Muscle layer of duodenum (tissue), 2 donors: ENCODE measurements at regions not wholly inside any gene's neighbourhood (a gene's known extent, or its start where the extent isn't known, plus 50 kb on each side); places are given as distances from the start of the nearest gene placed in this dataset.
A peak's percentile ranks its signal among the peaks of the same experiment; 100 is the strongest.

ENCODE experiments used
- H3K27ac ChIP-seq: one replicate; pipeline ENCODE4 v1.7.0; 2013; ENCODE audit warnings: mild to moderate bottlenecking, low read length
- H3K27me3 ChIP-seq: one replicate; pipeline ENCODE4 v1.7.0; 2013; ENCODE audit warnings: low read depth, mild to moderate bottlenecking, control low read depth, low read length
- H3K36me3 ChIP-seq, 2 donors: one replicate each; pipeline ENCODE4 v1.7.0; 2013; ENCODE audit warnings: low read length in 2 of 2, control low read depth in 1 of 2, mild to moderate bottlenecking in 1 of 2; ENCODE audit not compliant: insufficient read depth in 2 of 2, control insufficient read depth in 1 of 2
- H3K4me1 ChIP-seq, 2 donors: one replicate each; pipeline ENCODE4 v1.7.0; 2013; ENCODE audit warnings: low read length in 2 of 2, mild to moderate bottlenecking in 2 of 2, control low read depth in 1 of 2, moderate library complexity in 1 of 2; ENCODE audit not compliant: insufficient read depth in 2 of 2, control insufficient read depth in 1 of 2
- H3K4me3 ChIP-seq, 2 donors: one replicate each; pipeline ENCODE4 v1.7.0; 2013; ENCODE audit warnings: low read length in 2 of 2, low read depth in 1 of 2, mild to moderate bottlenecking in 1 of 2
- H3K9me3 ChIP-seq, 2 donors: one replicate each; pipeline ENCODE4 v1.7.0; 2013; ENCODE audit warnings: low read length in 2 of 2, control low read depth in 1 of 2, mild to moderate bottlenecking in 1 of 2; ENCODE audit not compliant: control insufficient read depth in 1 of 2
- donor health status: healthy.

DNA sequence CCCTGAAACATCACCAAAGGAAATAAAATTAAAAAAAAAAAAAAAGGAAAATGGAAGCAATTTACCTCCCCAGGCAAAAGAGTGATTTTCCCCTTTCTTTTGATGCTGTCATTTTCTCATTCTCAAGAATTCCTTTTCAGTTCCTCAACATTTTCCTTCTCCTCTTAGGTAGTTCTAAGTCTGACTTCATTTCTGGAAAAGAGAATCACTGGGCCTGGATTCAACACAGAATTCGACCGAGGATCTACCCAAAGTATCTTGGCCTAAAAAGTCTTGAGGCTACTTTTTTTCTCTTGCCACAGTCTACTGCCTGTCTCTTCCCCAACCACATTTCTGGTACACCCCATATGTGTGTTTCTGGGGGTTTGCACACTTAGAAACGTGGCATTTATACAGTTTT, 717.8 kb upstream of the TBX3 start:
- Histone ChIP-seq H3K27ac (no peak overlapping the region), H3K27me3 (no peaks in the 10 kb centered on the region), H3K9me3 (peaks cover 2 to 5% of the 10 kb centered on the region in 2 donors), H3K4me3 (no peak overlapping the region), H3K4me1 (peaks cover 0 to 7% of the 10 kb centered on the region in 2 donors), H3K36me3 (no peaks in the 10 kb centered on the region)

DNA sequence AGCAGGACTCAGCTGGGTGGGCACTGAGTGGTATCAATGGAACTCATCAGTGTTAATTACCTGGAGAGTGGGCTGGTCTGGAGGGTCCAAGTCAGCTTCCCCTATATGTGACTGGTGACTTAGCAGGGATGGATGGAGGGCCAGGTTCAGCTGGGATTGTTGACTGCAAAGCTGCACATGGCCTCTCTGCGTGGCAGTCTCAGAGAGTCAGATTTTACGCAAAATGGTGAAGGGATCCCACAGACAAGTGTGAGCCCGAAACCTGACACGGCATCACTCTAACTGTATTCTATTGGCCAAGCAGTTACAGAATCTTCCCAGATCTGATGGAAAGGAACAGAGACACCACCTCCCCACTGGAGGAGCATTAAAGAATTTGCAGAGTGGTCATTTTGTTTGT, 716.0 kb upstream of the TBX3 start:
- Histone ChIP-seq H3K9me3 (peaks cover 6 to 11% of the 10 kb centered on the region in 2 donors), H3K36me3 (no peaks in the 10 kb centered on the region), H3K4me1 (peaks cover 0 to 2% of the 10 kb centered on the region in 2 donors), H3K27me3 (no peaks in the 10 kb centered on the region), H3K4me3 (no peak overlapping the region), H3K27ac (no peak overlapping the region)

DNA sequence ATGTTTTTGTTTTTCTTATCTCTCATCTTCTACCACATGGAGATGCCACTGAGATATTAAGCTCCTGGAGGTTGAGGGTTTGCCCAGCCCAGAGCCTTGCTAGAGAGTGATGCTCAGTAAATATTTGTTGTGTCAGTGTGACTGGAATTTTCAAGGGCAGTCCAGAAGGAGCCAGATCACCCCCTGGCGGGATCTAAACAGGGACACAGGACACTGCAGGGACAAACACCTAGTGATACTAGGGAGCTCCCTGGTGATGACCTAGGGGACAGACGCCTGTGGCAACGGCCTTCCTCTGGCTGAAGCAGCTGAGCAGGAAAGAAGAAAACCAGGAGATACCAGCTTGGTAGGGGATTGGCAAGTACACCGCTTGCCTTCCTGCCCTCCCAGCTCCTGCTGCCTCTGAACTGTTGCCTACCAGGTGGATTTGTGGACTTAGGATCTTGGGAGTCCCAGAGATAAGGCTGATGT, 714.4 kb upstream of the TBX3 start:
- Histone ChIP-seq H3K36me3 (no peaks in the 10 kb centered on the region), H3K27ac (no peak overlapping the region), H3K4me1 (no peaks in the 10 kb centered on the region), H3K4me3 (no peak overlapping the region), H3K9me3 (peaks cover 6 to 11% of the 10 kb centered on the region in 2 donors), H3K27me3 (no peaks in the 10 kb centered on the region)

DNA sequence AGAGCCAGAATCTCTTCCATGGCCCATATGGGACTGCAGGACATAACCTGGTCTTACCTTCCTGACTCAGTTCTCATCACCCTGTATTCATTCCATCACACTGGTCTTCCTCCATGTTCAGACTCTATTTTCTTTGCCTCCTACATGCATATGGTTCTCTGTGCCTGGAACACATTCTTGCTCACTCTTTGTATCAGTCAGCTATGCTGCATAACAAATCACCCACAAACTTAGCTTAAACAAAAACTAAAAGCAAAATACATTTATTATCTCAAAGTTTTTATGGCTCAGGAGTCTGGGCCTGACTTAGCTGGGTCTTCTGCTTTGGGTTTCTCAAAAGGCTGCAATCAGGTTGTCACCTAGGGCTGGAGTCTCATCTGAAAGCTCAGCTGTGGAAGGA, 712.6 kb upstream of the TBX3 start:
- Histone ChIP-seq H3K27me3 (no peaks in the 10 kb centered on the region), H3K4me1 (no peaks in the 10 kb centered on the region), H3K4me3 (peak overlapping the region in 1 of 2 donors; percentile 19), H3K9me3 (peaks cover 6 to 11% of the 10 kb centered on the region in 2 donors), H3K36me3 (no peaks in the 10 kb centered on the region), H3K27ac (no peak overlapping the region)

DNA sequence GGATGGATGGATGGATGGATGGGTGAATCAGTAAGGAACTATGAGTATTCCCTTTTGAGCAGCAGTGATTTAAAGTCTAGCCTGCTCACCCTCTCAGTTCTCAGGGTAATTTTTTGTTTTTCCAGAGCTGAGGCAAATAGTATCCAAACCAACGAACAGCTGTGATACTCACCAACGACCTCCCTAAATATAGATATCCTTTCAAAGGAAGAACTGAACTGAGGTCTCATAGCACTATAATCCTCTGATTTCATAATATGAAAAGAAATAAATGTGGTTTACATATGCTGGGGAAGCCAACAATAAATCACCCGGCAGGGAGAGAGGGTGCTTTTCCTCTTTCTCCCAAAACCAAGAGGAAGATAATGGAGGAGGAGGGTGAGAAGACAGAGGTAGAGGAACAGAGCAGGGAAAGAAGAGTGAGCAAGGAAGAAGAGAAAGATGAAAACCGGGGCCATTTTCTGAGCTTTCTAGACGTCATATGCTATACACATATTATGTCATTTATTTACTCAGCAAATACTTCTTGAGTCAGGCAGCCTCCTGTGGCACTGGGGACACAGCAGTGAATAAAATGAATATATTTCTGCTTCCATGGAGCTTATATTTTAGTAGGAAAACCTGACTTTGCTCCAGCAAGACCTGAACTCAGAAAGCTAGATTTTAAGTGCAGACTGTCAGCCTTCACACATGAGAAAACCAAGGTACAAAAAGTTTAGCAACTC, 710.7 kb upstream of the TBX3 start:
- Histone ChIP-seq H3K27me3 (no peaks in the 10 kb centered on the region), H3K9me3 (peaks cover 6 to 11% of the 10 kb centered on the region in 2 donors), H3K4me1 (no peaks in the 10 kb centered on the region), H3K27ac (no peak overlapping the region), H3K36me3 (no peaks in the 10 kb centered on the region), H3K4me3 (no peak overlapping the region)

DNA sequence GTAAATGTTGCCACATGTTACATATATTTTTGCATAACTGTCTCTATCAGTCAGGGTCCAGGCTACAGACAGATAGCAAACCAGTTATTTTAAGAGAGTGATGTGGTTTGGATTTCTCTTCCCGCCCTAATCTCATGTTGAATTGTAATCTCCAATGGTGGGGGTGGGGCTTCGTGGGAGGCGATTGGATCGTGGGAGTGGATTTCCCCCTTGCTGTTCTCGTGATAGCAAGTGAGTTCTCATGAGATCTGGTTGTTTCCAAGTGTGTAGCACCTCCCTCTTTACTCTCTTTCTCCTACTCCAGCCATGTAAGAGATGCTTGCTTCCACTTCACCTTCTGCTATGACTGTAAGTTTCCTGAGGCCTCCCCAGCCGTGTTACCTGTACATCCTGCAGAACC, 704.2 kb upstream of the TBX3 start:
- Histone ChIP-seq H3K4me3 (no peak overlapping the region), H3K9me3 (no peaks in the 10 kb centered on the region), H3K27me3 (no peaks in the 10 kb centered on the region), H3K36me3 (no peaks in the 10 kb centered on the region), H3K27ac (no peak overlapping the region), H3K4me1 (no peaks in the 10 kb centered on the region)

DNA sequence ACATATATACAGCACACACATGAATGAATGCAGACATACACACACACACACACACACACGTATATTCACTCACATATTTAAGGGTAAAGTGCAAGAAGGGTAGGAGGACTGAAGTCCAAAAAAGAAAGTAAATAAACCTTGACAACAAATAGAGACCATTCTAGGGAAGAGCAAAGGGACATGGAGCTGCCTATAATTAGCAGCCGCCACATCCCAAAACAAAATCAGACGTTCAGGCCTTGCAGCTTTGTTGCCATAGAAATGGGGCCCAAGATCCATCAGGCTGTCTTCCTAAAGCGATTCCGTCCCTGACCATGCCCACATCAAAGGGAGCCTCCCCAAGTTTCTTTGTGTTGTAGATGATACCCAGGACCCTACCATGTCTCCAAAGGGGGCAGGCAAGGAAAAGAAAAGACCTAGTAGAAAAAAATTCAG, 703.5 kb upstream of the TBX3 start:
- no peak overlapping the region for H3K4me3 ChIP-seq
- no peaks in the 10 kb centered on the region for H3K27me3 ChIP-seq
- no peaks in the 10 kb centered on the region for H3K4me1 ChIP-seq
- H3K36me3 ChIP-seq = no peaks in the 10 kb centered on the region
- no peak overlapping the region for H3K27ac ChIP-seq
- no peaks in the 10 kb centered on the region for H3K9me3 ChIP-seq

DNA sequence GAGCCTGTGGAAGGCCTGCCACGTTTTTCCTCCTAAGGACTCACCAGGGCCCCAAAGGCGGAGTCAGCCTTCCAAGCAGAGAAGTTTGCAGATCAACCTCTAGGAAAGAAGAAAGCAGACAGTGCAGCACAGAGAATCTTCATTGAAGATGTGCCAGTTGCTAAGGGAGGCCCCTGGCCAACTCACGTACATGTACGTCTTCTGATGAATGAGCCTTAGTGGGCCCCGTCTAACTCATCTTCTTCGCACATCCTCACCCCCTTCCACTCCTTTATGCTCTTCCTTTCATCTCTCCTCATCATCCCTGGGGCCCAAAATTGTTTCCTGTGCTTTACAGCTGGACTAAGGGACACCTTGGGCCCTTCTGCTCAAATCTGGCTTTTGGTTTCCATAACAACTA, 703.0 kb upstream of the TBX3 start:
- H3K36me3 ChIP-seq = no peaks in the 10 kb centered on the region

DNA sequence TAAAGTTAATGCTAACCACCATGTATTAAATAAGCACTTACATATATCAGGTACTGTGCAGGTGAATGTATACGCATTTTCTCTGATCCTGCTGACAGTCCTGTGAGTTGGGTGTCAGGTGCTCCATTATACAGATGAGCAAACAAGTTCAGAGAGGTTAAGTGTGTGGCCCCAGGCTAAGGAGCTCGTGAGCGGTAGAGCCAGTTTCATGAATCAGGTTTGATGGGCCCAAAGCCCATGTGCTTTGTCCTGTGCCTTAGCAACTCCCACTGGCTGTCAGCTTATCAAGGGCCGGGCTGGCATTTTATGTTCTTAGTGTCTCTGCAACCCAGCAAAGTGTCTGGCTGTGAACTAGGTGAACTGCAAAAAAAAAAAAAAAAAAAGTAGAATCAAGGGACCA, 701.2 kb upstream of the TBX3 start:
- no peaks in the 10 kb centered on the region for H3K36me3 ChIP-seq
- H3K27ac ChIP-seq = no peak overlapping the region
- H3K4me3 ChIP-seq = no peak overlapping the region
- no peaks in the 10 kb centered on the region for H3K27me3 ChIP-seq
- H3K9me3 ChIP-seq = no peaks in the 10 kb centered on the region
- no peaks in the 10 kb centered on the region for H3K4me1 ChIP-seq

More for the DNA sequence above, 703.0 kb upstream of the TBX3 start:
- Histone ChIP-seq H3K27ac (no peak overlapping the region), H3K27me3 (no peaks in the 10 kb centered on the region), H3K4me3 (no peak overlapping the region), H3K9me3 (no peaks in the 10 kb centered on the region), H3K4me1 (no peaks in the 10 kb centered on the region)

DNA sequence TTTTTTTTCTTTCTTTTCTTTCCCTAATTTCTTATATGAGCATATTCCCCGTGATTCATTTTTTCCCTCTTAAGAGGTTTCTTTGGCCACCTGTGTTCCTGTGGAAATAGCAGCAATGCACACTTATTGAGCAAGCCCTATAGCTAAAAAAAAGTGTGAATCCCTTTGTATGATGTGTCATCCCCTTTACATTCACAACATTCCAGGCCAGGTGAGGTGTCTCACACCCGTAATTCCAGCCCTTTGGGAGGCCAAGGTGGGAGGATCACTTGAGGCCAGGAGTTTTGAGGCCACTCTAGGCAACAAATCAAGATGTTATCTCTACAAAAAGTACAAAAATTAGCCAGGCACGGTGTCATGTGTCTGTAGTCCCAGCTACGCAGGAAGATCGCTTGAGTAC, 700.4 kb upstream of the TBX3 start:
- Histone ChIP-seq H3K4me1 (no peaks in the 10 kb centered on the region), H3K27ac (no peak overlapping the region), H3K9me3 (no peaks in the 10 kb centered on the region), H3K36me3 (no peaks in the 10 kb centered on the region), H3K4me3 (no peak overlapping the region), H3K27me3 (no peaks in the 10 kb centered on the region)

DNA sequence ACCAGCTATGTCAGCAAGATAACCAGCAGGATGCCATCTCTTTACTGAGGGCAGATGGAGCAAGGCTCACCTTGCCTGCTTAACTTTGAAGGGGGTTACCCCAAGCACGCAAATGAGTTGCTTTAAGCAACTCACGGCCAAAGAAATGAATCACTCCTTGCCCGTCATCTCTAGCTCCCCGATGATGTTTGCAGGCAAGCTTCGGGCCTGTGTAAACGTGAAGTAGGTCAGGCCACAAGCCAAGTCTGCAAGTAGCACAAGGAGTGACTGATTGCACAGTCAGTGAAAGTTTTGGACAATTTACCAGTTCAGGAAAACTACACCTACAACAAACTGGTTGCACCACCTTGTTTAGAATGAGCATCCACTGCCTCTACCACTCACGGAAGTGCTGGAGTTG, 699.7 kb upstream of the TBX3 start:
- Histone ChIP-seq H3K36me3 (no peaks in the 10 kb centered on the region), H3K27ac (no peak overlapping the region), H3K9me3 (no peaks in the 10 kb centered on the region), H3K4me1 (no peaks in the 10 kb centered on the region), H3K4me3 (no peak overlapping the region), H3K27me3 (no peaks in the 10 kb centered on the region)

DNA sequence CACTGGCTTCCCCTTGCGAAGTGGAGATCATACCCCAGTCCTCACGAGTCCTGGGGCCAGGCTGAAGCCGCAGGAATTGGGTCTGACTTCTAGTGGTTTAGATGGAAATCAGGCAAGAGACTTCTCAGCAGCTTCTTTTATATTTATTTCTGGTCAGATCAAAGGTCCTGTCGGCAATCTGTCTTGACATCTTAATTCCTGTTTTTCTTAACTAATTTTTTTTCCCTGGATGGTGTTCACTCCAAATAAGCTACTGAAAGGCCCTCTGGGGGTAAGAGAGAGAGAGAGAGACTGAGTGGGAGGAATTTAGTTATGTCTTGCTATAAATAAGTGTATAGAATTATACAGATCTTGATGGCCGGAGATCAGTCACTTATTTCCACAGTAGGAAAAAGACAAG, 698.7 kb upstream of the TBX3 start:
- Histone ChIP-seq H3K4me1 (no peaks in the 10 kb centered on the region), H3K36me3 (no peaks in the 10 kb centered on the region), H3K4me3 (no peak overlapping the region), H3K9me3 (no peaks in the 10 kb centered on the region), H3K27me3 (no peaks in the 10 kb centered on the region), H3K27ac (no peak overlapping the region)
